ENCODE measurements at regions not wholly inside any gene's neighbourhood (a gene's known extent, or its start where the extent isn't known, plus 50 kb on each side); places are given as distances from the start of the nearest gene placed in this dataset.

GRCh38 chr11:134957540-134958335 lies 545.7 kb upstream of the B3GAT1 start (continued):
- TF ChIP-seq ATF3 (IDR thresholded peaks at IDR 0.05; ENCODE audit: insufficient read depth, low read depth, low read length), result no peak
